Activated CD4-positive, alpha-beta memory T cell treated with anti-CD3 and anti-CD28 coated beads, Interleukin-2, amount 10 ng/mL, durations not matched to agents 7 days and 5 days (primary cell): ENCODE measurements at regions not wholly inside any gene's neighbourhood (a gene's known extent, or its start where the extent isn't known, plus 50 kb on each side); places are given as distances from the start of the nearest gene placed in this dataset.
A peak's percentile ranks its signal among the peaks of the same experiment; 100 is the strongest.
"Not testable (repeated sequence)": the region's sequence is repeated elsewhere in the genome, so short reads cannot be mapped to it uniquely, and the experiment has no call there.

Source experiments
- CTCF ChIA-PET: fragments of 350-600 bp; sonication (Branson Sonifier 250); formaldehyde crosslinking; loops from one replicate; lab custom pipeline; 2021; ENCODE audit warnings: antibody characterized with exemption, inconsistent platforms; lab: Charles Lee
- POLR2A ChIA-PET: fragments of 350-600 bp; sonication (Branson Sonifier 250); formaldehyde crosslinking; loops from one replicate; lab custom pipeline; 2021; ENCODE audit warnings: antibody characterized with exemption; lab: Charles Lee
- DNase-seq: peaks from one replicate; pipeline ENCODE4 v3.0.0-alpha.2; 2020
- H3K27ac Mint-ChIP-seq: one replicate; pipeline ENCODE4 v1.8.0; 2021; ENCODE audit warnings: mild to moderate bottlenecking, mixed read lengths
- H3K27me3 Mint-ChIP-seq: one replicate; pipeline ENCODE4 v1.8.0; 2021; ENCODE audit warnings: mixed read lengths
- H3K36me3 Mint-ChIP-seq: one replicate; pipeline ENCODE4 v1.8.0; 2021; ENCODE audit warnings: low read depth, mixed read lengths
- H3K4me1 Mint-ChIP-seq: one replicate; pipeline ENCODE4 v1.8.0; 2021; ENCODE audit warnings: mixed read lengths
- H3K4me3 Mint-ChIP-seq: one replicate; pipeline ENCODE4 v1.8.0; 2021; ENCODE audit warnings: mild to moderate bottlenecking, mixed read lengths
- H3K9me3 Mint-ChIP-seq: one replicate; pipeline ENCODE4 v1.8.0; 2021; ENCODE audit warnings: mixed read lengths

DNA sequence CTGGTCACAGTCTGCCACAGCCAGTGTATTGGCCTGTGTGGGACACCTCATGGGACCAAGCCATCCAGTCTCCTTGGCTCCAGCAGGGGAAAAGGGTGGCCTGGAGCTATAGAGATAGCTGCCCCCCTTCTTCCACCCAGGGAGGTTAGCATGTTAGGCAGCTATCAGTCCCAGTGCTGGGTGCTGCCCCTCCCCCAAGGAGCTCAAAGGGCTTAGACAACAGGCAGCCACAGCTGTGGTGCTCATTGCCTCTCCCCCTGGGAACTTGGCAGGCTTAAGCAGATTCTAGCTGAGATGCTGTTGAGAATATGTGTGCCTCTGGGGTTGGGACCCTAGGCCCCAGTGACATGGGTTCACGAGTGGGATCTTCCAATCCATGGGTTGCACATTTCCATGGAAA, 226.0 kb upstream of the PTGER4 start:
- Mint-ChIP-seq H3K9me3 (peaks cover 24% of the 10 kb centered on the region), H3K27me3 (no peaks in the 10 kb centered on the region), H3K27ac (no peak overlapping the region), H3K36me3 (peaks cover 33% of the 10 kb centered on the region), H3K4me3 (no peak overlapping the region), H3K4me1 (no peaks in the 10 kb centered on the region)
- CTCF ChIA-PET: no interaction called here
- POLR2A ChIA-PET: no interaction called here
- no peak for DNase-seq

DNA sequence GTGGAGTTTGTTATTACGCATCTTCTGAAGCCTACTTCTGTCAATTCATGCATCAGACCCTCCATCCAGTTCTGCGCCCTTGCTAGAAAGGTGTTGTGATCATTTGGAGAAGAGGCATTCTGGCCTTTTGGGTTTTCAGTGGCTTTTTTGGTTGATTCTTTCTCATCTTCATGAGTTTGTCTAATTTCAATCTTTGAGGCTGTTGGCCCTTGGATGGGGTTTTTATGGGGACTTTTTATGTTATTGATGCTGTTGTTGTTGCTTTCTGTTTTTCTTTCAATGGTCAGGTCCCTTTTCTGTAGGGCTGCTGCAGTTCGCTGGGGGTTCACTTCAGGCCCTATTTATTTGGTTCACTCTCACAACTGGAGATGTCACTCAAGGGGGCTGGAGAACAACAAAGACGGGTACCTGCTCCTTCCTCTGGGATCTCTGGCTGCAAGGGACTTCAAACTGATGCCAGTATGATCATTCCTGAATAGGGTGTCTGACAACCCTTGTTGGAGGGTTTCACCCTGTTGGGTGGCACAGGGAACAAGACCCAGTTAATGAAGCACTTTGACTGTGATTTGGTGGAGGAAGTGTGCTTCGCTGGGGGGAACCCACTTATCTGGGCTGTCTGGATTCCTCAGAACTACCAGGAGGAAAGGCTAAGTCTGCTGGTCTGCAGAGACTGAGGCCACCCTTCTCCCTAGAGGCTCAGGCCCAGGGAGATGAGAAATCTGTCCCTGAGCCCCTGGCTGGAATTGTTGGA, 226.7 kb upstream of the PTGER4 start:
- Mint-ChIP-seq H3K4me3 (no peak overlapping the region), H3K9me3 (peaks cover 28% of the 10 kb centered on the region), H3K27me3 (no peaks in the 10 kb centered on the region), H3K4me1 (no peaks in the 10 kb centered on the region), H3K36me3 (peaks cover 33% of the 10 kb centered on the region), H3K27ac (no peak overlapping the region)
- POLR2A ChIA-PET: no interaction called here
- no peak for DNase-seq
- CTCF ChIA-PET: no interaction called here

GRCh38 chr5:40447438-40447837, 232.3 kb upstream of the PTGER4 start:
- CTCF ChIA-PET: no interaction called here

DNA sequence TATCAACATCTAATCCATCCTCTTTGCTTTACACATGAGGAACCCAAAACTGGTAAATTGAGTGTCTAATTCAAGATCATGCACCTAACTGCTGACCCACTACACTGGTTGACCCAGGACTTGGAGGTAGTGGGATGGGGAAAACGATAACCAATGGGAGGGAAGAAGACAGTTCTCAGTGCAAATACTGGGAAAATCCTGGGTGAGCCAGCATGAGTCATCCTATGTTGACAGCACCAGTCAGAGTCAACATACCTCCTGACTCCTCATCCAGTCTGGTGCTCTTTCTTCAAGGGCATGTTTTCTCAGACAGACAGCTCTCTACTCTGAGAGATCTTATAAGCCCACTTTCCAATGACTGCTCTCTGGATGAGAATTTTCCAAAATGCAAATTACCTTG, 232.8 kb upstream of the PTGER4 start:
- Mint-ChIP-seq H3K4me3 (no peak overlapping the region), H3K36me3 (peaks cover 35% of the 10 kb centered on the region), H3K27me3 (no peaks in the 10 kb centered on the region), H3K9me3 (peaks cover 35% of the 10 kb centered on the region), H3K4me1 (peaks cover 11% of the 10 kb centered on the region), H3K27ac (no peak overlapping the region)
- ChIA-PET POLR2A (no interaction called here), CTCF (no interaction called here)
- DNase-seq: no peak

More at GRCh38 chr5:40447438-40447837, 232.3 kb upstream of the PTGER4 start:
- peaks cover 39% of the 10 kb centered on the region for H3K36me3 Mint-ChIP-seq
- peaks cover 5% of the 10 kb centered on the region for H3K4me1 Mint-ChIP-seq
- POLR2A ChIA-PET: no interaction called here
- H3K27me3 Mint-ChIP-seq: no peaks in the 10 kb centered on the region
- H3K9me3 Mint-ChIP-seq: peaks cover 39% of the 10 kb centered on the region
- DNase-seq: no peak
- no peak overlapping the region for H3K27ac Mint-ChIP-seq
- H3K4me3 Mint-ChIP-seq: no peak overlapping the region

GRCh38 chr5:40442346-40442745, 237.4 kb upstream of the PTGER4 start:
- Mint-ChIP-seq H3K36me3 (peaks cover 25% of the 10 kb centered on the region), H3K27me3 (no peaks in the 10 kb centered on the region), H3K4me1 (peaks cover 40% of the 10 kb centered on the region), H3K9me3 (peaks cover 20% of the 10 kb centered on the region), H3K4me3 (no peak overlapping the region), H3K27ac (peak overlapping the region; percentile 58)
- no peak for DNase-seq
- ChIA-PET CTCF (interaction anchor here (0.6 to 1.3 kb wide), 4 partner anchors 31 to 1787 kb away, joined by 3 to 5 read pairs (median 3); no protein-coding TSS in a partner anchor), POLR2A (interaction anchor here (1.1 to 2.3 kb wide), 2 partner anchors 15 to 241 kb away, joined by 4 to 6 read pairs; no protein-coding TSS in a partner anchor)

DNA sequence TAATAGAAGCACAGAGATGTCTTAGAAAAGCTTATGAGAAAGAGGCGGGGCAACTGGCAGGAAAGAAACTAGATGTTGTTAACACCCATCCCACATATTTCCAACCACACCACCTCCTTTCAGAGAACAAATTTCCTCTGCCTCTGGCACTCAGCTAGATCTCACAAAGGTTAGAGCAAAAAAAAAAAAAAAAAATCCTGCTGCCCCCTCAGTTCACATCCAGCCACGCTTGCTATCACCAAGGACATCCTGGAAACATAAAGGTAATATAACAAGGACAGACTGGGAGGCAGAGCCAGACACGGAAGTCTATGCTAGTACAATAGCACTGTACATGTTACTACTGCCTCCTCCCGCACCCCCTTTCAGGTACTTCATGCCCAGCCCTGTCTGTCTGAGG, 238.0 kb upstream of the PTGER4 start:
- CTCF ChIA-PET: interaction anchor here (0.9 to 1.3 kb wide), 4 partner anchors 32 to 102 kb away, joined by 3 read pairs; no protein-coding TSS in a partner anchor
- POLR2A ChIA-PET: interaction anchor here (0.6 to 2.3 kb wide), 10 partner anchors 11 to 242 kb away, joined by 3 to 7 read pairs (median 4); no protein-coding TSS in a partner anchor
- Mint-ChIP-seq H3K9me3 (peaks cover 20% of the 10 kb centered on the region), H3K27me3 (no peaks in the 10 kb centered on the region), H3K36me3 (peaks cover 25% of the 10 kb centered on the region), H3K4me1 (peaks cover 45% of the 10 kb centered on the region), H3K4me3 (peak overlapping the region; percentile 44), H3K27ac (peak overlapping the region; percentile 73)
- peak; percentile 28 for DNase-seq

DNA sequence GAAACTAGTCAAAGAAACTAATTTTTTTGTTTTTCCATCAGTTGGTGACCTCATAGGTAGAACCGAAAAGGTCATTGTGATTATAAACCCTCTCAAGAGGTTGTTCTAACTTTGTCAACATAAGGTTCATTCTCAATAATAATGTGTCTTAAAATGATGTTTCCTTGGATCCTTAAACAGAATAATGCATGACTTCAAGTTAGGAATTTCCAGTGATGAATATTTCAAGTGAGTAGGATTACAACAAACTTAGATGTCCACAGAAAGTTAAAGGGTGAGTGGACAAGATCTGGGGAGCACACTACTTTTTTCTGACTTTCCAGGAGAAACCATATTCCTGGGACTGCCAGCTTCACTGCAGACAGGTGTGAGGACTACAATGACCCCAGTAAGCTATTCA, 239.0 kb upstream of the PTGER4 start:
- CTCF ChIA-PET: interaction anchor here (1.3 kb wide), 2 partner anchors 70 to 245 kb away, joined by 3 to 5 read pairs; no protein-coding TSS in a partner anchor

GRCh38 chr5:40439103-40439502, 240.6 kb upstream of the PTGER4 start:
- H3K27me3 Mint-ChIP-seq, H3K4me3 Mint-ChIP-seq, H3K9me3 Mint-ChIP-seq: not testable (repeated sequence)
- Mint-ChIP-seq H3K36me3 (peaks cover 18% of the 10 kb centered on the region), H3K27ac (peak overlapping the region; percentile 14), H3K4me1 (peaks cover 68% of the 10 kb centered on the region)
- ChIA-PET CTCF (interaction anchor here (4.1 kb wide), 1 partner anchor 30 kb away, joined by 22 read pairs; no protein-coding TSS in a partner anchor), POLR2A (interaction anchor here (3.9 kb wide), 1 partner anchor 29 kb away, joined by 49 read pairs; no protein-coding TSS in a partner anchor)
- DNase-seq: peak; percentile 34

More for the DNA sequence above, 239.0 kb upstream of the PTGER4 start:
- H3K27ac Mint-ChIP-seq: peak overlapping the region; percentile 32
- no peak for DNase-seq
- H3K9me3 Mint-ChIP-seq: peaks cover 18% of the 10 kb centered on the region
- POLR2A ChIA-PET: interaction anchor here (1.4 to 2.3 kb wide), 6 partner anchors 11 to 243 kb away, joined by 3 to 7 read pairs (median 4); no protein-coding TSS in a partner anchor
- H3K4me3 Mint-ChIP-seq: no peak overlapping the region
- no peaks in the 10 kb centered on the region for H3K27me3 Mint-ChIP-seq
- H3K4me1 Mint-ChIP-seq: peaks cover 55% of the 10 kb centered on the region
- peaks cover 25% of the 10 kb centered on the region for H3K36me3 Mint-ChIP-seq

DNA sequence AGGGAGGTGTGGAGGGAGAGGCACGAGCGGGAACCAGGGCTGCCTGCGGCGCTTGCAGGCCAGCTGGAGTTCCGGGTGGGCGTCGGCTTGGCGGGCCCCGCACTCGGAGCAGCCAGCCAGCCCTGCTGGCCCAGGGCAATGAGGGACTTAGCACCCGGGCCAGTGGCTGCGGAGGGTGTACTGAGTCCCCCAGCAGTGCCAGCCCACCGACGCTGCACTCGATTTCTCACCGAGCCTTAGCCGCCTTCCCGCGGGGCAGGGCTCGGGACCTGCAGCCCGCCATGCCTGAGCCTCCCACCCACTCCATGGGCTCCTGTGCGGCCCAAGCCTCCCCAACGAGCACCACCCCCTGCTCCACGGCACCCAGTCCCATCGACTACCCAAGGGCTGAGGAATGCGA, 241.1 kb upstream of the PTGER4 start:
- H3K36me3 Mint-ChIP-seq: peaks cover 20% of the 10 kb centered on the region
- CTCF ChIA-PET: interaction anchor here (0.6 to 4.1 kb wide), 2 partner anchors 30 to 436 kb away, joined by 3 to 22 read pairs; no protein-coding TSS in a partner anchor
- not testable (repeated sequence) for H3K27ac Mint-ChIP-seq, DNase-seq, H3K9me3 Mint-ChIP-seq, H3K27me3 Mint-ChIP-seq, H3K4me3 Mint-ChIP-seq
- POLR2A ChIA-PET: interaction anchor here (2.9 to 3.9 kb wide), 2 partner anchors 29 to 33 kb away, joined by 30 to 49 read pairs; no protein-coding TSS in a partner anchor
- H3K4me1 Mint-ChIP-seq: peaks cover 72% of the 10 kb centered on the region

DNA sequence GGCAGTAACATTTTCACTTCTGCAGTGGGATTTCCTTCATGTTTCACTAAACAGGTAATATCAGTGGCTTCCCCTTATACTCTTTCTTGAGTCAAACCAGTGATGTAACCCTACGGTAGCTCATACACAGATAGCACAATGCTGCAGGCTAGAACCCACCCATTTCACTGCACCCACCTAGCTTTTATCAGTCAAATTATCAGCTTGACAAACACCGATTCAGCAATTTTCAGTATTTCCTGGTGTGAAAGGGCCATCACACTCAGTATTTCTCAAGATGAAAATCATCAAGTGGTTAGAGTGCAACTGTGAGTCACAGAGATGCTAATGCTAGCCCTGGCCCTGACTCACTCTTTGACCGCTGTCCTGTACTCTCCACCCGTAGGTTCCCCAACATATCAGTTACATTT, 242.3 kb upstream of the PTGER4 start:
- CTCF ChIA-PET: interaction anchor here (1.1 to 4.1 kb wide), 7 partner anchors 9 to 489 kb away, joined by 3 to 22 read pairs (median 6); no protein-coding TSS in a partner anchor
- H3K9me3 Mint-ChIP-seq: peaks cover 3% of the 10 kb centered on the region
- peak overlapping the region; percentile 81 for H3K27ac Mint-ChIP-seq
- H3K4me1 Mint-ChIP-seq: peaks cover 69% of the 10 kb centered on the region
- H3K36me3 Mint-ChIP-seq: peaks cover 19% of the 10 kb centered on the region
- H3K4me3 Mint-ChIP-seq: no peak overlapping the region
- no peaks in the 10 kb centered on the region for H3K27me3 Mint-ChIP-seq
- DNase-seq: peak; percentile 50
- POLR2A ChIA-PET: interaction anchor here (0.9 to 3.9 kb wide), 21 partner anchors 10 to 252 kb away, joined by 3 to 49 read pairs (median 6); partner anchors contain the start of gene PTGER4

GRCh38 chr5:40436535-40437237, 243.0 kb upstream of the PTGER4 start:
- H3K4me3 Mint-ChIP-seq: peak overlapping the region; percentile 50
- DNase-seq: peak; percentile 49
- ChIA-PET POLR2A (interaction anchor here (1.0 to 3.9 kb wide), 22 partner anchors 9 to 318 kb away, joined by 3 to 49 read pairs (median 6); partner anchors contain the start of gene PTGER4), CTCF (interaction anchor here (1.1 to 4.1 kb wide), 7 partner anchors 8 to 488 kb away, joined by 3 to 22 read pairs (median 6); no protein-coding TSS in a partner anchor)
- H3K27ac Mint-ChIP-seq: peak overlapping the region; percentile 81
- peaks cover 64% of the 10 kb centered on the region for H3K4me1 Mint-ChIP-seq
- peaks cover 21% of the 10 kb centered on the region for H3K36me3 Mint-ChIP-seq
- no peaks in the 10 kb centered on the region for H3K27me3 Mint-ChIP-seq
- H3K9me3 Mint-ChIP-seq: peaks cover 3% of the 10 kb centered on the region

DNA sequence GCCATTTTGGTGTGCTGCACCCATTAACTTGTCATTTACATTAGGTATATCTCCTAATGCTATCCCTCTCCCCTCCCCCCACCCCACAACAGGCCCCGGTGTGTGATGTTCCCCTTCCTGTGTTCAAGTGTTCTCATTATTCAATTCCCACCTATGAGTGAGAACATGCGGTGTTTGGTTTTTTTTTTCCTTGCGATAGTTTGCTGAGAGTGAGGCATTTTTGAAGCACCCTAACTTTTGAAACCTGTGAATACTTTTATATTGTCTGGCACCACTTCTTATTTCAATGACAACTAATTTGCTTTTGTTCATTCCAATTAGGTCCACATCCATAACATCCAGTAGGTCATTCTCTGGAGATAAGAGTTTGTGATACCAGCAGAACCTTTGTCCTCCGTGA, 244.0 kb upstream of the PTGER4 start:
- ChIA-PET CTCF (interaction anchor here (2.3 to 4.1 kb wide), 2 partner anchors 27 to 30 kb away, joined by 8 to 22 read pairs; no protein-coding TSS in a partner anchor), POLR2A (interaction anchor here (1.2 to 2.9 kb wide), 6 partner anchors 11 to 249 kb away, joined by 3 to 30 read pairs (median 10); partner anchors contain the start of gene PTGER4)
- peak overlapping the region; percentile 50 for H3K4me3 Mint-ChIP-seq
- H3K27me3 Mint-ChIP-seq, DNase-seq, H3K9me3 Mint-ChIP-seq: not testable (repeated sequence)
- H3K36me3 Mint-ChIP-seq: peaks cover 16% of the 10 kb centered on the region
- H3K4me1 Mint-ChIP-seq: peaks cover 59% of the 10 kb centered on the region
- H3K27ac Mint-ChIP-seq: peak overlapping the region; percentile 81
